ENCODE measurements at regions not wholly inside any gene's neighbourhood (a gene's known extent, or its start where the extent isn't known, plus 50 kb on each side); places are given as distances from the start of the nearest gene placed in this dataset.

DNA sequence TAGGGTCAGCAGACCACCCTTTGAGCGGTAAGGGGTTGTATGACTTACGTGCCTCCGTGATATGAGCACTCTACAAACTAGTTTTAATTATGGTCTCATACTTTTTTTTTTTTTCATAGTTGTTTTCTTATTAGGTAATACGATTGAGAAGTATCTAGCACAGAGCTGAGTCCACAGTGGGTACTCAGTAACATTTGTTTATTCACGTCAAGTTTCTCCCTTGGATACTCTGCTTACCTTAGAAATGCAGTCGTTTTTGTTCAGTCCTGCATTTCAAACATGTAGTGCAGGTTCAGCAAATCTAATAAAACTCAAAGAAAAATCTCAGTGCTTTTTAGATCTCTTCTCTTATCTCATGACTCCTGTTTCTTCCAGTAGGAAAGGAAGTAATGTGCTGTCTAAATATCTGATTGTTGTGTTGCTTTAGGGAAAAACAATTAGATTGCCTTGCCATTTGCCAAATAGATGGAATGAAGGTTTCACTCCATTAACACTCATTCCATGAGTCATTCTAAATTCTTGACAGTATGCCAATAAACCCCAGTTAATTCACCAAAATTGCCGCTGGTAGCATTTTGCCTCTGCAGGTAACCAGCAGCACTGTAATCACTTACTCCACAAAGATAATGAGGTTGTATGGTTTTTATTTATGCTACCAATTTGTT, 118.9 kb downstream of the PTCSC3 start:
- ChIA-PET CTCF (interaction anchor here (1.7 kb wide), 1 partner anchor 11 kb away, joined by 9 read pairs; no protein-coding TSS in a partner anchor), POLR2A (no interaction called here), RAD21 (ENCODE audit: low non-redundant PET in 1 of 2, low total read pairs in 2 of 2, uncharacterized antibody in 2 of 2, unreplicated experiment in 2 of 2) (no interaction called here)
- no peak; the same call in 1 of the 2 replicates for ATAC-seq
- DNase-seq (ENCODE audit: low read depth, low spot score), result peak; percentile 16
- Histone ChIP-seq H3K9me3 (ENCODE audit: control insufficient read depth in 1 of 2, insufficient read depth in 1 of 2, low read depth in 1 of 2, low read length in 2 of 2) (no peaks in the 10 kb centered on the region), H3K27ac (ENCODE audit: low read depth, low read length) (no peak overlapping the region), H3K4me2 (ENCODE audit: low read length) (peak overlapping the region; percentile 26), H3K4me1 (ENCODE audit: control insufficient read depth in 1 of 2, insufficient read depth in 2 of 2, low read length in 2 of 2) (peaks cover 9 to 10% of the 10 kb centered on the region in 2 experiments), H4K20me1 (ENCODE audit: insufficient read depth) (no peaks in the 10 kb centered on the region), H3K9me2 (ENCODE audit: insufficient read depth) (no peaks in the 10 kb centered on the region), H3K36me3 (ENCODE audit: control insufficient read depth in 1 of 2, insufficient read depth in 2 of 2, low read length in 2 of 2) (no peaks in the 10 kb centered on the region), H3K9ac (ENCODE audit: low read length) (no peak overlapping the region), H3K4me3 (replicated peaks in 1 of 2; ENCODE audit: low read depth in 1 of 2, low read length in 2 of 2) (no peak overlapping the region), H3K79me2 (ENCODE audit: insufficient read depth, low read length) (no peaks in the 10 kb centered on the region), H2AFZ (ENCODE audit: low read depth, low read length, poor library complexity, severe bottlenecking) (no peak overlapping the region), H3K27me3 (ENCODE audit: insufficient read depth, low read length) (no peaks in the 10 kb centered on the region)
- TF ChIP-seq FOSL1 (IDR thresholded peaks at IDR 0.05; ENCODE audit: low read depth), result peak; percentile 44; the same call in 1 of the 2 replicates
- no peak for TF ChIP-seq RAD21 (IDR thresholded peaks at IDR 0.05; ENCODE audit: low read depth)
- TF ChIP-seq JUND (IDR thresholded peaks at IDR 0.05), result 0 out of 2 replicates have a peak, but pooled peaks have one; percentile 20
- intact Hi-C loops (cut with micrococcal nuclease), result no loop called here
- BruUV-seq (replicated peaks), result no TSS peak

DNA sequence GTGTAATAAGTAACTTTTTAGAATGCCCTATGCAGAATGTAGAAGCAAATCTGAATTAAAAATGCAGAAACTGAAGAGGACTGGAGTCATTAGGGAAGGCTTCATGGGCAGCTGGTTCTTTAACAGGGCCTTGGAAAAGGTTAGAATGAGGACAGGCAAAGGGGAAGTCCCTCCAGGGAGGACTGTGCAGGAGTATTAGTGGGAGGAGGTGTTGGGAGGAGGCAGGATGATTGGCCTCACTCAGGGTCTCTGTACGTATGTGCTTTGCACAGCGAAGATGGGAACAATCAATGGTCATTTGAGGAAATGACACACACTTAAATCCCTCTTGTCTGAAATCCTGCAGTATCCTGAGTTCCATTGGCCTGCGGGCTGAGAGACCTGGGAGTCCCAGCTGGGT, 119.7 kb downstream of the PTCSC3 start:
- no peak overlapping the region for H3K9ac ChIP-seq (ENCODE audit: low read length)
- ChIA-PET CTCF (interaction anchor here (1.7 kb wide), 1 partner anchor 12 kb away, joined by 9 read pairs; no protein-coding TSS in a partner anchor), POLR2A (no interaction called here), RAD21 (ENCODE audit: low non-redundant PET in 1 of 2, low total read pairs in 2 of 2, uncharacterized antibody in 2 of 2, unreplicated experiment in 2 of 2) (no interaction called here)
- no peaks in the 10 kb centered on the region for H3K9me3 ChIP-seq (ENCODE audit: control insufficient read depth in 1 of 2, insufficient read depth in 1 of 2, low read depth in 1 of 2, low read length in 2 of 2)
- no peaks in the 10 kb centered on the region for H4K20me1 ChIP-seq (ENCODE audit: insufficient read depth)
- no peak overlapping the region for H3K4me2 ChIP-seq (ENCODE audit: low read length)
- H3K79me2 ChIP-seq (ENCODE audit: insufficient read depth, low read length), result no peaks in the 10 kb centered on the region
- DNase-seq (ENCODE audit: low read depth, low spot score) (no peak), ATAC-seq (no peak)
- intact Hi-C loops (cut with micrococcal nuclease), result no loop called here
- H3K36me3 ChIP-seq (ENCODE audit: control insufficient read depth in 1 of 2, insufficient read depth in 2 of 2, low read length in 2 of 2), result no peaks in the 10 kb centered on the region
- H3K4me1 ChIP-seq (ENCODE audit: control insufficient read depth in 1 of 2, insufficient read depth in 2 of 2, low read length in 2 of 2), result peaks cover 9 to 10% of the 10 kb centered on the region in 2 experiments
- H2AFZ ChIP-seq (ENCODE audit: low read depth, low read length, poor library complexity, severe bottlenecking), result no peak overlapping the region
- no peak overlapping the region for H3K4me3 ChIP-seq (replicated peaks in 1 of 2; ENCODE audit: low read depth in 1 of 2, low read length in 2 of 2)
- no TSS peak for BruUV-seq (replicated peaks)
- H3K27me3 ChIP-seq (ENCODE audit: insufficient read depth, low read length), result no peaks in the 10 kb centered on the region
- H3K27ac ChIP-seq (ENCODE audit: low read depth, low read length), result no peak overlapping the region
- no peaks in the 10 kb centered on the region for H3K9me2 ChIP-seq (ENCODE audit: insufficient read depth)
- TF ChIP-seq, protein P1, sequence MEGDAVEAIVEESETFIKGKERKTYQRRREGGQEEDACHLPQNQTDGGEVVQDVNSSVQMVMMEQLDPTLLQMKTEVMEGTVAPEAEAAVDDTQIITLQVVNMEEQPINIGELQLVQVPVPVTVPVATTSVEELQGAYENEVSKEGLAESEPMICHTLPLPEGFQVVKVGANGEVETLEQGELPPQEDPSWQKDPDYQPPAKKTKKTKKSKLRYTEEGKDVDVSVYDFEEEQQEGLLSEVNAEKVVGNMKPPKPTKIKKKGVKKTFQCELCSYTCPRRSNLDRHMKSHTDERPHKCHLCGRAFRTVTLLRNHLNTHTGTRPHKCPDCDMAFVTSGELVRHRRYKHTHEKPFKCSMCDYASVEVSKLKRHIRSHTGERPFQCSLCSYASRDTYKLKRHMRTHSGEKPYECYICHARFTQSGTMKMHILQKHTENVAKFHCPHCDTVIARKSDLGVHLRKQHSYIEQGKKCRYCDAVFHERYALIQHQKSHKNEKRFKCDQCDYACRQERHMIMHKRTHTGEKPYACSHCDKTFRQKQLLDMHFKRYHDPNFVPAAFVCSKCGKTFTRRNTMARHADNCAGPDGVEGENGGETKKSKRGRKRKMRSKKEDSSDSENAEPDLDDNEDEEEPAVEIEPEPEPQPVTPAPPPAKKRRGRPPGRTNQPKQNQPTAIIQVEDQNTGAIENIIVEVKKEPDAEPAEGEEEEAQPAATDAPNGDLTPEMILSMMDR (IDR thresholded peaks at IDR 0.05 in 2 of 3, conservative IDR thresholded peaks at IDR 0.05 in 1 of 3; ENCODE audit: borderline replicate concordance in 1 of 3, insufficient read depth in 1 of 3, low read depth in 2 of 3, low read length in 2 of 3), result no peak
- TF ChIP-seq, protein P2, sequence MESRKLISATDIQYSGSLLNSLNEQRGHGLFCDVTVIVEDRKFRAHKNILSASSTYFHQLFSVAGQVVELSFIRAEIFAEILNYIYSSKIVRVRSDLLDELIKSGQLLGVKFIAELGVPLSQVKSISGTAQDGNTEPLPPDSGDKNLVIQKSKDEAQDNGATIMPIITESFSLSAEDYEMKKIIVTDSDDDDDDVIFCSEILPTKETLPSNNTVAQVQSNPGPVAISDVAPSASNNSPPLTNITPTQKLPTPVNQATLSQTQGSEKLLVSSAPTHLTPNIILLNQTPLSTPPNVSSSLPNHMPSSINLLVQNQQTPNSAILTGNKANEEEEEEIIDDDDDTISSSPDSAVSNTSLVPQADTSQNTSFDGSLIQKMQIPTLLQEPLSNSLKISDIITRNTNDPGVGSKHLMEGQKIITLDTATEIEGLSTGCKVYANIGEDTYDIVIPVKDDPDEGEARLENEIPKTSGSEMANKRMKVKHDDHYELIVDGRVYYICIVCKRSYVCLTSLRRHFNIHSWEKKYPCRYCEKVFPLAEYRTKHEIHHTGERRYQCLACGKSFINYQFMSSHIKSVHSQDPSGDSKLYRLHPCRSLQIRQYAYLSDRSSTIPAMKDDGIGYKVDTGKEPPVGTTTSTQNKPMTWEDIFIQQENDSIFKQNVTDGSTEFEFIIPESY (IDR thresholded peaks at IDR 0.05; ENCODE audit: extremely low read depth, insufficient replicate concordance, low read length), result no peak
- TF ChIP-seq CBX3 (IDR thresholded peaks at IDR 0.05; ENCODE audit: low read depth), result no peak
- TF ChIP-seq RAD21 (IDR thresholded peaks at IDR 0.05; ENCODE audit: low read depth), result no peak
- no peak for TF ChIP-seq TCF7L2 (IDR thresholded peaks at IDR 0.05; ENCODE audit: borderline replicate concordance, extremely low read depth, insufficient read depth, insufficient read length)
- no peak for TF ChIP-seq SIN3A (IDR thresholded peaks at IDR 0.05; ENCODE audit: low read depth)
- no peak for TF ChIP-seq YY1 (IDR thresholded peaks at IDR 0.05; ENCODE audit: extremely low read depth, insufficient replicate concordance, low read depth, low read length)
- no peak for TF ChIP-seq SP1 (IDR thresholded peaks at IDR 0.05; ENCODE audit: low read depth)
- TF ChIP-seq EZH2 (IDR thresholded peaks at IDR 0.05), result no peak
- no peak for TF ChIP-seq SRF (IDR thresholded peaks at IDR 0.05; ENCODE audit: low read depth)
- TF ChIP-seq POLR2A (IDR thresholded peaks at IDR 0.05; ENCODE audit: borderline replicate concordance, extremely low read depth, insufficient read depth, insufficient read length), result no peak
- TF ChIP-seq CEBPB (IDR thresholded peaks at IDR 0.05; ENCODE audit: low read depth), result no peak
- no peak for TF ChIP-seq EGR1 (IDR thresholded peaks at IDR 0.05; ENCODE audit: low read depth)
- TF ChIP-seq, protein P3, sequence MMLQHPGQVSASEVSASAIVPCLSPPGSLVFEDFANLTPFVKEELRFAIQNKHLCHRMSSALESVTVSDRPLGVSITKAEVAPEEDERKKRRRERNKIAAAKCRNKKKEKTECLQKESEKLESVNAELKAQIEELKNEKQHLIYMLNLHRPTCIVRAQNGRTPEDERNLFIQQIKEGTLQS (IDR thresholded peaks at IDR 0.05), result no peak
- no peak for TF ChIP-seq ZNF274 (IDR thresholded peaks at IDR 0.05; ENCODE audit: low read depth, low read length)
- no peak for TF ChIP-seq EZH2phosphoT487 (IDR thresholded peaks at IDR 0.05; ENCODE audit: borderline replicate concordance)

Measured in HCT116 (cell line).